ENCODE measurements at regions not wholly inside any gene's neighbourhood (a gene's known extent, or its start where the extent isn't known, plus 50 kb on each side); places are given as distances from the start of the nearest gene placed in this dataset.

GRCh38 chr9:30116673-30117217 lies 2267.7 kb upstream of the ACO1 start:
- Histone ChIP-seq H3K27ac (ENCODE audit: control insufficient read depth, insufficient read depth, low read length) (no peak overlapping the region), H3K9me3 (ENCODE audit: control insufficient read depth, low read depth, low read length) (no peaks in the 10 kb centered on the region), H3K27me3 (ENCODE audit: control insufficient read depth, extremely low read depth, insufficient read depth, low read length) (no peaks in the 10 kb centered on the region), H3K4me1 (ENCODE audit: control insufficient read depth, extremely low read depth, insufficient read depth, low read length) (no peaks in the 10 kb centered on the region), H3K4me2 (ENCODE audit: control insufficient read depth, extremely low read depth, insufficient read depth, low read depth, low read length) (no peak overlapping the region), H3K9ac (ENCODE audit: control insufficient read depth, extremely low read depth, insufficient read depth, low read length) (no peak overlapping the region), H3K9me1 (ENCODE audit: control insufficient read depth, extremely low read depth, insufficient read depth, low read length) (no peaks in the 10 kb centered on the region), H3K36me3 (ENCODE audit: control insufficient read depth in 2 of 2, extremely low read depth in 1 of 2, insufficient read depth in 2 of 2, low read length in 2 of 2) (no peaks in the 10 kb centered on the region), H4K20me1 (ENCODE audit: control insufficient read depth, extremely low read depth, insufficient read depth, low read length) (no peaks in the 10 kb centered on the region), H2AFZ (ENCODE audit: control insufficient read depth, low read length) (no peak overlapping the region), H3K4me3 (ENCODE audit: control insufficient read depth in 2 of 3, extremely low read depth in 1 of 3, insufficient read depth in 2 of 3, low read depth in 1 of 3, low read length in 3 of 3) (no peak overlapping the region), H3K79me2 (ENCODE audit: control insufficient read depth, insufficient read depth, low read length) (no peaks in the 10 kb centered on the region)
- no peak for FAIRE-seq
- no peak for DNase-seq (ENCODE audit: low read depth, low spot score)
- dilution Hi-C loops (cut with MboI; ENCODE audit: extremely low pct_ligation_motif_present, low sequenced_read_pairs): no loop called here
- no peak for TF ChIP-seq EZH2 (IDR thresholded peaks at IDR 0.05; ENCODE audit: low read length)
- TF ChIP-seq, protein P1, sequence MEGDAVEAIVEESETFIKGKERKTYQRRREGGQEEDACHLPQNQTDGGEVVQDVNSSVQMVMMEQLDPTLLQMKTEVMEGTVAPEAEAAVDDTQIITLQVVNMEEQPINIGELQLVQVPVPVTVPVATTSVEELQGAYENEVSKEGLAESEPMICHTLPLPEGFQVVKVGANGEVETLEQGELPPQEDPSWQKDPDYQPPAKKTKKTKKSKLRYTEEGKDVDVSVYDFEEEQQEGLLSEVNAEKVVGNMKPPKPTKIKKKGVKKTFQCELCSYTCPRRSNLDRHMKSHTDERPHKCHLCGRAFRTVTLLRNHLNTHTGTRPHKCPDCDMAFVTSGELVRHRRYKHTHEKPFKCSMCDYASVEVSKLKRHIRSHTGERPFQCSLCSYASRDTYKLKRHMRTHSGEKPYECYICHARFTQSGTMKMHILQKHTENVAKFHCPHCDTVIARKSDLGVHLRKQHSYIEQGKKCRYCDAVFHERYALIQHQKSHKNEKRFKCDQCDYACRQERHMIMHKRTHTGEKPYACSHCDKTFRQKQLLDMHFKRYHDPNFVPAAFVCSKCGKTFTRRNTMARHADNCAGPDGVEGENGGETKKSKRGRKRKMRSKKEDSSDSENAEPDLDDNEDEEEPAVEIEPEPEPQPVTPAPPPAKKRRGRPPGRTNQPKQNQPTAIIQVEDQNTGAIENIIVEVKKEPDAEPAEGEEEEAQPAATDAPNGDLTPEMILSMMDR (optimal IDR thresholded peaks at IDR 0.05 in 1 of 3, IDR thresholded peaks at IDR 0.05 in 1 of 3, conservative IDR thresholded peaks at IDR 0.05 in 1 of 3; ENCODE audit: extremely low read depth in 1 of 3, insufficient read depth in 2 of 3, low read length in 3 of 3): no peak

DNA sequence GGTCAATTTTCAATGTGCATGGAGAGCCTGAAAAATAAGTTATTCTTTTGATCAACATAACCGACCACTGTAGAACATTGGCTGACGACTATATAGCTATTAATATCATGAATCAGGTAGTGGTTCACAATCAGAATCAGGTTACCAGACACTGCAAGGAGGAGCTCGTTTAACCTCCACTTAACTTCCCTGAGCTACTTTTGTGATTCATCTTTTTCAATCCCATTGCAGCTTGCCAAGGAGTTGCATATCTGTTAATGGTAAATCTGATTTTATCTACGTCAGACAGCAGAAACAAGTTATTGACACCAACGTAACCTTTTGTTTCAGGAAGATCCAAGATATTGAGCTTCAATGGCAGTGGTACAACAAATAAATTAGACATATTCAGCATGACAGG lies 2263.8 kb upstream of the ACO1 start:
- FAIRE-seq: no peak
- no peak overlapping the region for H3K27ac ChIP-seq (ENCODE audit: control insufficient read depth, insufficient read depth, low read length)

More for the DNA sequence above, 2263.8 kb upstream of the ACO1 start:
- DNase-seq (ENCODE audit: low read depth, low spot score): no peak
- no peak overlapping the region for H3K4me3 ChIP-seq (ENCODE audit: control insufficient read depth in 2 of 3, extremely low read depth in 1 of 3, insufficient read depth in 2 of 3, low read depth in 1 of 3, low read length in 3 of 3)
- no peak overlapping the region for H3K4me2 ChIP-seq (ENCODE audit: control insufficient read depth, extremely low read depth, insufficient read depth, low read depth, low read length)
- no peaks in the 10 kb centered on the region for H4K20me1 ChIP-seq (ENCODE audit: control insufficient read depth, extremely low read depth, insufficient read depth, low read length)
- H3K27me3 ChIP-seq (ENCODE audit: control insufficient read depth, extremely low read depth, insufficient read depth, low read length): no peaks in the 10 kb centered on the region
- no peak for TF ChIP-seq EZH2 (IDR thresholded peaks at IDR 0.05; ENCODE audit: low read length)
- TF ChIP-seq, protein P1 (optimal IDR thresholded peaks at IDR 0.05 in 1 of 3, IDR thresholded peaks at IDR 0.05 in 1 of 3, conservative IDR thresholded peaks at IDR 0.05 in 1 of 3; ENCODE audit: extremely low read depth in 1 of 3, insufficient read depth in 2 of 3, low read length in 3 of 3): no peak
- no peak overlapping the region for H3K9ac ChIP-seq (ENCODE audit: control insufficient read depth, extremely low read depth, insufficient read depth, low read length)
- H3K9me1 ChIP-seq (ENCODE audit: control insufficient read depth, extremely low read depth, insufficient read depth, low read length): no peaks in the 10 kb centered on the region
- no peak overlapping the region for H2AFZ ChIP-seq (ENCODE audit: control insufficient read depth, low read length)
- dilution Hi-C loops (cut with MboI; ENCODE audit: extremely low pct_ligation_motif_present, low sequenced_read_pairs): no loop called here
- no peaks in the 10 kb centered on the region for H3K4me1 ChIP-seq (ENCODE audit: control insufficient read depth, extremely low read depth, insufficient read depth, low read length)
- H3K79me2 ChIP-seq (ENCODE audit: control insufficient read depth, insufficient read depth, low read length): no peaks in the 10 kb centered on the region
- H3K36me3 ChIP-seq (ENCODE audit: control insufficient read depth in 2 of 2, extremely low read depth in 1 of 2, insufficient read depth in 2 of 2, low read length in 2 of 2): no peaks in the 10 kb centered on the region
- H3K9me3 ChIP-seq (ENCODE audit: control insufficient read depth, low read depth, low read length): no peaks in the 10 kb centered on the region

Data from keratinocyte (primary cell).